Hindlimb muscle (tissue), 1 donor: ENCODE measurements at regions not wholly inside any gene's neighbourhood (a gene's known extent, or its start where the extent isn't known, plus 50 kb on each side); places are given as distances from the start of the nearest gene placed in this dataset.
A peak's percentile ranks its signal among the peaks of the same experiment; 100 is the strongest.
"Not testable (repeated sequence)": the region's sequence is repeated elsewhere in the genome, so short reads cannot be mapped to it uniquely, and the experiment has no call there.

Experiments used
- DNase-seq: peaks from one replicate; pipeline ENCODE4 v3.0.0-alpha.2; 2013

- no peak for DNase-seq
Observed at GRCh38 chr9:11149065-11149464, 536.3 kb upstream of the PTPRD start.

GRCh38 chr9:11158063-11158462, 545.3 kb upstream of the PTPRD start:
- no peak for DNase-seq

GRCh38 chr9:11158676-11159075, 545.9 kb upstream of the PTPRD start:
- DNase-seq, result no peak

- no peak for DNase-seq
Observed at GRCh38 chr9:11159318-11159862, 546.6 kb upstream of the PTPRD start.

- DNase-seq, result no peak
Observed at GRCh38 chr9:11163843-11164242, 551.0 kb upstream of the PTPRD start.

GRCh38 chr9:11182001-11182400, 569.2 kb upstream of the PTPRD start:
- no peak for DNase-seq

- DNase-seq, result no peak
Observed at GRCh38 chr9:11190719-11191118, 577.9 kb upstream of the PTPRD start.

- no peak for DNase-seq
Observed at GRCh38 chr9:11192993-11193392, 580.2 kb upstream of the PTPRD start.

GRCh38 chr9:11194246-11194645, 581.4 kb upstream of the PTPRD start:
- DNase-seq, result no peak

GRCh38 chr9:11196840-11197365, 584.1 kb upstream of the PTPRD start:
- not testable (repeated sequence) for DNase-seq

GRCh38 chr9:11199335-11199734, 586.5 kb upstream of the PTPRD start:
- no peak for DNase-seq

- DNase-seq, result no peak
Observed at GRCh38 chr9:11204521-11204920, 591.7 kb upstream of the PTPRD start.

- DNase-seq, result no peak
Observed at GRCh38 chr9:11206925-11207324, 594.1 kb upstream of the PTPRD start.

GRCh38 chr9:11233696-11234095, 620.9 kb upstream of the PTPRD start:
- DNase-seq, result no peak

GRCh38 chr9:11235061-11235460, 622.3 kb upstream of the PTPRD start:
- DNase-seq, result no peak

GRCh38 chr9:11241779-11242178, 629.0 kb upstream of the PTPRD start:
- no peak for DNase-seq

GRCh38 chr9:11257992-11258391, 645.2 kb upstream of the PTPRD start:
- no peak for DNase-seq

- no peak for DNase-seq
Observed at GRCh38 chr9:11269036-11269435, 656.2 kb upstream of the PTPRD start.

GRCh38 chr9:11275158-11275695, 662.4 kb upstream of the PTPRD start:
- no peak for DNase-seq

- peak; percentile 12 for DNase-seq
Observed at GRCh38 chr9:11312966-11313365, 700.2 kb upstream of the PTPRD start.

GRCh38 chr9:11318946-11319345, 706.1 kb upstream of the PTPRD start:
- DNase-seq, result no peak

GRCh38 chr9:11319538-11319937, 706.7 kb upstream of the PTPRD start:
- peak; percentile 4 for DNase-seq

GRCh38 chr9:11320989-11321388, 708.2 kb upstream of the PTPRD start:
- DNase-seq, result no peak

- DNase-seq, result no peak
Observed at GRCh38 chr9:11323457-11323856, 710.7 kb upstream of the PTPRD start.

- no peak for DNase-seq
Observed at GRCh38 chr9:11326231-11326630, 713.4 kb upstream of the PTPRD start.
